GM18507 (cell line): ENCODE measurements at regions not wholly inside any gene's neighbourhood (a gene's known extent, or its start where the extent isn't known, plus 50 kb on each side); places are given as distances from the start of the nearest gene placed in this dataset.
"Not testable (repeated sequence)": the region's sequence is repeated elsewhere in the genome, so short reads cannot be mapped to it uniquely, and the experiment has no call there.

Experiments used
- DNase-seq: peaks from one replicate; pipeline ENCODE4 v3.0.0; 2011; ENCODE audit warnings: low read depth; ENCODE audit not compliant: insufficient read length; ENCODE audit errors: extremely low spot score
- FAIRE-seq: peaks from 2 replicates; lab custom pipeline; 2011; peaks lifted over from hg19 to GRCh38; lab: Jason Lieb, UNC

DNA sequence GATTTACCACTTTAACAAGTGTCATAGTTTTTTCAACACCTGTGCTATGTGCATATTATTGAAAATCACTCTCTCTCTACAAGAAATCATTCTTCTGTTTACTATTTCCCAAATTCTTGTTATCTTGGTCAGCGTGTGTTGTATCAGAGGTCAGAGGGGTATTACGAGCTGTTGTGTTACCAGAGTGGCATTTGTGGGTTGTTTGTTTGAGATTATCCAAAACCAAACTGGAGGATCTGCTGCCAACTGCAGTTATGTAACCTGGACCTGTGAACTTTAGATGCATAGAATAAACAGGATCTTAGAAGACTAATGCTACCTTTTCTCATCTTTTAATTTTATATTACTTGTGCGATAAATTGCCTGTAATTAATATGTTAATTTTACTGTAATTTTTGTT lies 1751.4 kb upstream of the SPRY2 start:
- FAIRE-seq (no peak), DNase-seq (no peak)

DNA sequence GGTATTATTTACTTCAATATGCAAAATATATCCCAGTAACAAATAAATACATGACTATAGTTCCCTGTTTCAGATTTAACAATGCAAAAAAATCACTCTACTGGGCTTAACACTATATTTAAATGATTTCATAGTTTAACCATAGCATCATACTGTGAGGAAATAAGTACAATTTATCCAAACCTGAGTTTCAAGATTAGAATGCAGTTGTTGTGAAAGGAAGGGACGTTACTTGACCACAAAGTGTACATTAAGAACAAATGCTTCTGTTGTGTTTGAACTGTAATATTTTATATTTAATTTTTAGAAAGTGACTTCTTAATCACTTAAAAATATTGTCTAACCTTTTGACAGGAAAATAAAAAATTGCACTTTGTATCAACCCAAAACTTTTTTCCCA lies 1747.9 kb upstream of the SPRY2 start:
- no peak for FAIRE-seq

DNA sequence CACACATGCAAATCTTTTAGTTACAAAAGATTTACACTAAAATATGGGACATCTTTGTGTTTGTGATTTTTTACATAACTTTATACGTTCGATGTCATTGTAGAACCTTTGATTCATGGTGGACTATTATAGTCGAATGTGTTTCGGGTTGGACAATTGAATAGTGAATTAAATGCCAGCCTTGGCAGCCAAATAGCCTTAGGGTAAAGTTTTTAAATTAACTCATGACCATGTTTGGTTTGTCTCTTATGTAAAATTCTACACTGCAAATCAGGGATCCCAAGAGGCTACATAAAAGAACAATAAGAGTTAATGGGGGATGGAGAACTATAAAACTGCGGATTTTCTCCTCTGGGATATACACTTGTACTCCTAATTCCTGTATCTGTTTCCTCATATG lies 1735.6 kb upstream of the SPRY2 start:
- FAIRE-seq (no peak), DNase-seq (no peak)

More for the DNA sequence above, 1747.9 kb upstream of the SPRY2 start:
- no peak for DNase-seq

DNA sequence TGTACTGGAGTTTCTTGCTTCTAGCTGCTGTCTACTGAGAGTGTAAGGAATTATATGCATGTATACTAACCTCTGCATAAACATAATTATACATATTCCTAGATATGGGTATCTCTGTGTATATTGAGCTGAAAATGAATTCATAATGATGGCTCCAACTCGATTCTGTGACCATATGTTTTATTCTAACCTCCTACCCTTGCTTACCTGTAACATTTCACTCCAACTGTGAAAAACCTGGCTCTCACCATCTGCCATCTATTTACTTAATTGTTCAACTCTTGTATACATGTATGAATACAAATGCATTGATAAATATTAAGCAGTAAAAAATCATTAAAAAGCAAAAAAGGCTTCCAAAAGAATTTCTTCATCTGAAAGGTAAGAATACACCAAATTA lies 1729.5 kb upstream of the SPRY2 start:
- FAIRE-seq, result no peak
- DNase-seq, result no peak

DNA sequence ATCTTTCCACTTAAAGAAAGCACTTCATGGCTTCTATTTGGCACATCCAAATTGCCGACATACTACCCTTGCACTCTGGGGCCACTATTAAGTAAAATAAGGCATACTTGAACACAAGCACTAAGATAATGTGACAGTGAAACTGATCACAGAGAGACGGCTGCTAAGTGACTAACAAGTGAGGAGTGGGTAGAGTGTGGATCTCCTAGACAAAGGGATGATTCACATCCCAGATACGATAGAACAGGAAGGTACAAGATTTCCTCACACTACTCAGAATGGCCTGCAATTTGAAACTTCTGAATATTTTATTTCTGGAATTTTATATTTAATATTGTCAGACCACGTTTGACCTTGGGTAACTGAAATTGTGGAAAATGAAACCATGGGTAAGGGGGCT lies 1721.8 kb upstream of the SPRY2 start:
- FAIRE-seq, result no peak
- DNase-seq, result no peak

DNA sequence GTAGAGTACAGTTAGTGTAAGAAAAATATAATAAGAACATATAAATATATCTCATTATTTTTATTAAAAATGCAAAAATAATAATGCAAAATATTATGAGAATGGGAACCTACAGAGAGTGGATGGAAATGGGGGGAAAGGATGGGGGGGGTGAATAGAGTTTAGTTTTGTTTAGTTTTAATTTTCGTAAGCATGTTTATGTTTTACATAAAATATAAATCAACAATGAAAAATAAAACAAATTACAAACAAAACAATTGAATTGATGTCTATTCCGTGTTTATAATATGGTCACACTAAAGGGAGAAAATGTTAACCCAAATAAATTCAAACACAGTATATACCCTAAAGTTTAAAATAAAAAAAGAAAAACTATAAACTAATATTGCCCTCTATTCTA lies 1717.4 kb upstream of the SPRY2 start:
- FAIRE-seq (no peak), DNase-seq (no peak)

DNA sequence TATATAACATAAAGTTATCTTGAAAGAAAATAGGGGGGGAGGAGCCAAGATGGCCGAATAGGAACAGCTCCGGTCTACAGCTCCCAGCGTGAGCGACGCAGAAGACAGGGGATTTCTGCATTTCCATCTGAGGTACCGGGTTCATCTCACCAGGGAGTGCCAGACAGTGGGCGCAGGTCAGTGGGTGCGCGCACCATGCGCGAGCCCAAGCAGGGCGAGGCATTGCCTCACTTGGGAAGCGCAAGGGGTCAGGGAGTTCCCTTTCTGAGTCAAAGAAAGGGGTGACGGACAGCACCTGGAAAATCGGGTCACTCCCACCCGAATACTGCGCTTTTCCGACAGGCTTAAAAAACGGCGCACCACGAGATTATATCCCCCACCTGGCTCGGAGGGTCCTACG lies 1704.4 kb upstream of the SPRY2 start:
- not testable (repeated sequence) for FAIRE-seq, DNase-seq

DNA sequence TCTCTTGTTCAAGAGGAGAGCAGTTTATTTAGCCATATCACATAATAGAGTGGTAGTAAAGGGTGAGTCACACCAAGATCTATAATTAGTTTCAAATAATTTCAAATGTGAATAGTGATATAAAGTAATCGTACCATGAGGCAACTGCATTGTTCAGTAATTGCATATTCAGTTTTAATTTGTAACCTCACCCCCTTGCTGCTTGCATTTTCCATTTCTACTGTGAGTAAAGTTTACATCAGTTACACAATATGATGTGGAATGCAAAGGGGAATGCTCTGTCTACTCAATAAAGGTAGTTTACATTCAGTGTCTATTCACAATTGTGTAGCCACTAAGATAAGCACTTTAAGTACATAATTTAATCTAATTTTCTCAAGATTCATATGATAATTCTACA lies 1695.7 kb upstream of the SPRY2 start:
- FAIRE-seq (no peak), DNase-seq (no peak)

DNA sequence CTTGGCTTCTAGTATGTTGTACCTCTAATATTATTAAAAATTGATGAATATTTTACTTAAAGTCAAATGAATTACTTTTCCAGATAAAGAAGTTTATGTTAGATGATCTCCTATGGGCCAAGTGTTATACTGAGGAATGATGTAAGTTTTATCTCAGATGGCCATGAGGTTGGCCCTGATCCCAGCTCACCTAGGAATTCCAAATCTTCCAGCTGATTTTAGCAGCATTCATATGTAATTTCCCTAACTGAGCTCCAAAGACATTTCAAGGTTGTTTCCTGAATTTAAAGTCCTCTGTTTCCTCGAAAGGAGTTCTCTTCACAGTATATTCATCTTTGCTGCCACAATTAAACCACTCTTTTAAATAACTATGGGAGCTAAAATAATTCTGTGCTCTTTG lies 1670.4 kb upstream of the SPRY2 start:
- no peak for DNase-seq
- no peak for FAIRE-seq

DNA sequence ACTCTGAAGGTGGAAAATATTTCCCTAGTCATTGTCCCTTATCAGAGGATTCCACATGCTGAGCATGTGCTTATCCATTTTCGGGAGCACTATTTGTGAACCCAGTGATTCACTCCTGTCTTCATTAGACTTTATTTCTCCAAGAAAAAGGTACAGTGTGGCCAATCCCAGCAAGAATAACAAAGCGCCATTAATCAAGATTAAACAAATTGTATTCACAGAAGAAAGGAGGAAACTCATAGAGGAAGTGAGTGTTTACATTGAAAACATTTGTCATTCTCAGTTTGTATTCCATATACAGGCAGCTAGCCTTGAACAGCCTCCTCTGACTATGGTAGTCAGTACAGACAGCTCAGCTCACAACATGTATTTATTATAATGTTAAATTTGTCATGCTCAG lies 1669.9 kb upstream of the SPRY2 start:
- DNase-seq (no peak), FAIRE-seq (no peak)

DNA sequence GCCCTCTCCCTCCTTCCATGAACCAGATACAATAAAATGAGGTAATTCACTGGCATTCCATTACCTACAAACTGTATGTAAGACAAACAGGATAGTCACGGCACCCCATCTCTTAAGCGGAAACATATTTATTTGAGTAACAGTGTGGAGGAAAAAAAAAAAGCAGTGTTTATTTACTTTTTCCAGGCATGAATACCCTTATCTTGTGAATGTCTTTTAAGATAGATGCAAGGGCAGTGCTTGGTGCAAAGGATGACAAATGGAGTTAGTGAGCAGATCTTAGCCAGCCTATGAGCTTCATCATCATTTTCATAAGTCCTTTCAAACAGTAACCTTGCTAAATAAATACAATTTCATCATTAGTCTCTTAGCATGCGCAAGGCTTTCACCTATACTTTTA lies 1661.8 kb upstream of the SPRY2 start:
- FAIRE-seq, result no peak
- DNase-seq, result no peak

DNA sequence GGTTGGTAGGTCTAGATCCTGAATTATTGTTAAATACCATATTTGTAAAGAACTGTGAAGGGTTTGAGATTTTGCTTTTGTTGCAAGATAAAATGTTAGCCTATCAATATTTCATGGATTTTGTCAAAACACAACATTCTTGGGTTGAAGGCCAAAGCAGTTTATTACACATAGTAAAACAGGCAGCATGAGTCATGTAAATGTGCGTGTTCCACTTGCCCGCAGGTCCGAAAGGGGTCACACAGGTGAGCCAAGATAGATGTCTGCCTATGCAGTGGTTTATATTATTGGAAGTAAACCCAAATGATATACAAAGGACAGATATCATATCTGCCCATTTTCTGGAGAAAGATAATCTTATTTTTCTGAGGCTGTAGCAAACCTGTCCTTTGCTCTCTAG lies 1654.4 kb upstream of the SPRY2 start:
- DNase-seq, result no peak
- no peak for FAIRE-seq

DNA sequence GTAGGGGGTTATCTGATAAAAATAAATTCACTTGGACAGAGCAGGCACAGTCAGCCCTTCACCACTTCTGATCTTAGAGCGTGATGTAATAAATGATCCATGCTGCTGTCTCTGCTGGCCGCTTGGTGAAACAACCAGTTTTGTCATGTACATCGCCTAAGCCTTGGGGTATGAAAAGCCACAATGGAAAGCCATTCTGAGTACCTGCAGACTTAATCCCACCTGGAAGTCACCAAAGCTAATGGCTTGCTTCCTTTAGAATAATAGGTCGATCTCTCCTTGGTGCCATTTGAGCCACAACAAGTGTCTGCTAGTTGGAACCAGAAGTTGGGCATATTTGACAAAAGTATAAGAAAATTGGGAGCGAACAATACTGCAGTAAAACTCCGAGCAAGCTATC lies 1649.7 kb upstream of the SPRY2 start:
- DNase-seq (no peak), FAIRE-seq (no peak)

DNA sequence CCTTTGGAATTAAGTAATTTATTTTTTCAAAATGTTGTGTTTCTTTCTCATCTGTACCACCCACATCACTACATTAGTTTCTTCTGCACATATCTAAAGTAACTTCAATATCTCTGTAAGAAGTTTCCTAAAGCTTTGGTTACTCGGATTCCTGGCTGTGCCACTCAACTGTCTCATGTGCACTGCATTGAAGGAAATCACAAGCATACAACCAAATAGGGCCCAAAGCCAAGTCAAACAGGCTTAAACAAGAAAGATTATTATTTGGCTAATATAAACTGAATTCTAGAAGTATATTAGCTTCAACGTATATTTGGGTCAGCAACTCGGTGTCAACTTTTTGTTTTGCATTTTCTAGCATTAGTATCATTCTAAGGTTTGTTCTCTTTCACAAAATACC lies 1647.6 kb upstream of the SPRY2 start:
- no peak for FAIRE-seq
- DNase-seq, result no peak

DNA sequence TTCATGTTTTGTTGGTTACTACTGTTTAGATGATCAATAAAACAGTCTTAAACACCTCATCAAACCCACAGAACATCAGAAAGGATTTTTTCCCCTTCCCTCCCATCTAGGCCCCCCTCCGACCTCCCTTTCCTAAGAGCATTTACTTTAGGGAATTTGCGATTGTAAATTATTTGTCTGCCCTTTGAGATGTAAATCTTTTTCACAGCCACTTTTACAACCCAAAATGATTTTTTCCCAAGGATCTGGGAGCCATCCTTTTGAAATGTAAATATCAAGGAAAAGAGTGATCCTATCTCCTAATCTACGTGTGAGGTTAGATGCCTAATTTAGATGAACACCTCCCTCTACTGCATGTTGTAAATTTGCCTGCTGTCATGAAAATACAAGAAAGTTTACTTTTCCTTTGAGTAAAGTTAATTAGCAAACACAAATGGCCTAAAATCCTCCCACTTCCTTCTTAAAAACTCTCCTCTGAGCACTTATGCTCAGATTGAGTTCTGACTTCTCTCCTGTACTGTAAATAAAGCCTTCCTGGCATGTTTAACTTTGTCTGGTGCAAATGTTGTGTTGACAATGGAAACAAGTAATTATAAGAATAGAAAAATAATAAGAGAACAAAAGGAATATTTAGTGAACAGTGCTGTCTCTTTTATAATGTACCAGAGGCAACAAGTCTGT lies 1646.9 kb upstream of the SPRY2 start:
- DNase-seq, result no peak
- FAIRE-seq, result no peak

DNA sequence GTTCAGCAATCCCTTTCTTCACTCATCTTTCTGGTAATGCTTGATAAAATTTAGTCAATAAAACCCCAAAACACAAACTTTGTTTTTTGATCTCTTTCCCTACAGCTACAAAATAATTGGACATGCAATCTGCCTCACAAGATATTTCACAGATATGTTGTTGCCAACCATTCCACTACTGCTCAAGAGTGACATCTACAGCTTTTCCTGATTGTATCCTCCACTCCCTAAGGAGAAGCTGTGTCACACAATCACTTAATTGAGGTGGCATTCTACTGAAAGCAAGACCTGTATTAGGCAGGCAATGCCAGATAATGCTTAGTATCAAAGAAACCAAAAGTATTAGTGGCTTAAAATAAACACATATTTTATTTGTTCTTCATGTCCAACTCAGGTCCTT lies 1646.2 kb upstream of the SPRY2 start:
- FAIRE-seq (no peak), DNase-seq (no peak)

DNA sequence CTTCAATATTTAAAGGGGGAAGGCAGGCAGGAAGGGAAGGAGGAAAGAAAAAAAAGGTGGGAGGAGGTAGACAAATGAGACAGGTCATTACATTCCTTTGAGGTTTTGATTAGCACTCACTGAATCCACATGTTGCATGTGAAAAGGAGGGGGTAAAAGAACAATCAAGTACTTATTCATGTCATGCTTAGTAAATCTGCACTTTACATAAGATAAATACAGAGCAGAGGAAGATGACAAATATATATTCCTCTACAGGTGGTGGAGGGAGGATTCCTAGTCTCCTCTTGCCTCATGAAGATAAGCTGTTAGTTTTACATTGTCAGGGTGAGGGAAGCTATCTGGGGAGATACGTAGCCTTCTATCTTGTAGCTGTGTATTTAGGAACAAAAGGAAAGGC lies 1645.4 kb upstream of the SPRY2 start:
- no peak for FAIRE-seq
- DNase-seq, result no peak

DNA sequence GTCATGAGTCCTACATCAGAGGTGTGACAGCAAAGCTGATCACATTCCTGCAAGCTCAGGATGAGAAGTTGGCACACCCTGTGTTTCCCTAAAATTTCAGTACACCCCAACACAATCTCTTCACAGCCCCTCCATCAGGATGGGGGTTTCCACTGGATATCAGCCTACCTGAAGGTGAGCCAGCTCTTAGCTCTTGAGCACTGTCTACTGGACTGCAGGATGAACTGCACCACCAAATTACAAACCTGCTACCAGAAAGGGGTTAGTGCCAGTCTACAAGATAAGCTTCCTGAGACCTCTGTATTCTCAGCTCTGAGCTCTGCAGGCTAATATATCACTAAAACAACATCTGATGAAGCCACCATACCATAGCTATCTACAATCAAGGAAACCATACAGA lies 1616.2 kb upstream of the SPRY2 start:
- FAIRE-seq (no peak), DNase-seq (no peak)

DNA sequence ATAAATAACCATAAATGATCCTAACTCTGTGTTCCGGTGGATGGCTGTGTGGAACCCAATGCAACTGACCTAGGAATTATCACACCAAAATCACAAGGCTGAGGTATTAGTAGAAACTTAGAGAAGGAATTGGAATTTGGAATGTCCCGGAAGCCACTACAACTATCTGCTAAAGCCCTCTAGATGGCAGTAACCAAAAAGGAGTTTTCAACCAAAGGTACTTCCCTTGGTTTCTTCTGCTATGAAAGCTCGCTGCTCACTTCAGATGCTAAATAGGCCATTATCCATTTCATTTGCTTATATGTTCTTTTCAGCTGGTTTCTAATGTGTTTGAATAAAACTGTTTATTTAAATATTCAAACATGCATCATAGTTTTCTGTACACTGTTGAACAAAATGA lies 1589.1 kb upstream of the SPRY2 start:
- DNase-seq (no peak), FAIRE-seq (no peak)

DNA sequence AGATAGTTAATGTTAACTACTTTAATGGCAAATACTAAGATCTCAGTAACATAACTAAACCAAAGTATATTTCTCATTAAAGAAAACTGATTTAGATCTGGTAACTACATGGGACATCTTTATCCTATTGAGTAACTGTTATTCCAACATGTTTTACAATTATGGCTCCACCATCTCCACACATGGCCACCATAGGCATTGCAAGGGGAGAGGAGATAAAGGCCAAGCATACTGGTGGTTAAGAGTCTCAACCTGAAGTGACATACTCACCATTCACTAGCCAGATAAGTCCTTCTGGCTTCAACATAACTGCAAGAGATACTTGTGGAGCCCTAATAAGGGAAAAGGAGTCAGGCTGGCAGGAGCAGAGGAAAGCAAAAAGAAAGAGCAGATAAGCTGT lies 1586.4 kb upstream of the SPRY2 start:
- FAIRE-seq (no peak), DNase-seq (no peak)

DNA sequence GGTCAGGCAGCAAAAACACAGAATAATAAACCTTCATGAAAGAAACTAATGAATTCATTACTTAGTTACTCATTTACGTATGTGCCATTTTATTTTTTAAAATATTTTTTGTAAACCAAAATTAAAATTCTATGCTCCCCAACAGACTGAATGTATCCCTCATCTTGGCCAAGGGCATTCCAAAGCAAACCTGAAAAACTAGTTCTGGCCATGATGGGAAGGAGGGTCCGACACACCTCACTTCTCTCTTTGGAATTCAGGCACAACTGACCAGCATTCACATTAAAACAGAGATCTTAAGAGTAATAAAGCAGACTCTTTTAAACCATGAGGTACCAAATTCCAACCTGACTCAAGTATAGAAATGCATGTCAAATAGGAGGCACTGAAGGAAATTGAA lies 1576.9 kb upstream of the SPRY2 start:
- no peak for DNase-seq
- FAIRE-seq, result no peak

DNA sequence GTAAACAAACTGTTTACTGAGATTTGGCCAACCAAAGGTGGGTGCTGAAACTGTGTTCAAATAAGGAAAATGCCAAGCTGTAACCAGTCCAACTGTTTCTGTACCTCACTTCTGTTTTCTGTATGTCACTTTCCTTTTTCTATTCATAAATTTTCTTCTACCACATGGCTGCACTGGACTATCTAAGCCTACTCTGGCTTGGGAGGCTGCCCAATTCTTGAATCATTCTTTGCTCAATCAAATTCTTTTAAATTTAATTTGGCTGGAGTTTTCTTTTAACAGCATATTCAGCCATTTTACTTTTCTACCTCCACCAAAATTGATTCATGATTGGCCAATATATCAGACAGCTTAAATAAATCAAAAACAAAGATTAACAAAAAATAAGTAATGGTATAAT lies 1575.5 kb upstream of the SPRY2 start:
- DNase-seq, result no peak
- no peak for FAIRE-seq
